GM19240 (cell line): ENCODE measurements at regions not wholly inside any gene's neighbourhood (a gene's known extent, or its start where the extent isn't known, plus 50 kb on each side); places are given as distances from the start of the nearest gene placed in this dataset.
"Not testable (repeated sequence)": the region's sequence is repeated elsewhere in the genome, so short reads cannot be mapped to it uniquely, and the experiment has no call there.

ENCODE experiments used
- DNase-seq: peaks from one replicate; pipeline ENCODE4 v3.0.0; 2011; ENCODE audit warnings: low spot score; ENCODE audit not compliant: insufficient read length

DNA sequence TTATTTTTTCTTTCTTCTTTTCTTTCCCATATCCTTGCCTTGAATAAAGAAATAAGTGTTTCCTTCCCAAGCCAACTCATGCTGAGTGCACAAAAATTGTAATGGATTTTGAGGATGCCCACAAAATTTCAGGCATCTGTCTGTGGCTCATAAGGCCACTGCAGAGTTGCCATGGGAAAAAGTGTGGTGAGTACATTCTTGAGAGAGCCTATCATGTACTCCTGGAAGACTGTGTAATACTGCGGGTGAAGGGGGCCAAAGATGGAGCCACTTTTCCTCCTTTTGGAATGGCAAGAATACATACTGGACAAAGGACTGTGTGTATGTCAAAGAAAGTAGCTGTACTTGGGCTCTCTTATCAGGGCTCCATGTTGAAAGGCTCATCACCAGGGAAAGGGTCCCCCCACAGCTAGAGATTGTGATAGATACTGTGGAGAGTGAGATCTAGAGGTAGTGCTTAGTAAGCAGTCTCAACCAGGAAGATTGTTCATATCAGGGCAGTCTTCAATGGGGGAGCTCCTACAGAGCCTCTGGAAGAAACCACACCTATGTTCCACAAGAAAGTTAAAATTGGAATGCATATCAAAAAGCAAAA, 341.6 kb upstream of the KCND2 start:
- no peak for DNase-seq

DNA sequence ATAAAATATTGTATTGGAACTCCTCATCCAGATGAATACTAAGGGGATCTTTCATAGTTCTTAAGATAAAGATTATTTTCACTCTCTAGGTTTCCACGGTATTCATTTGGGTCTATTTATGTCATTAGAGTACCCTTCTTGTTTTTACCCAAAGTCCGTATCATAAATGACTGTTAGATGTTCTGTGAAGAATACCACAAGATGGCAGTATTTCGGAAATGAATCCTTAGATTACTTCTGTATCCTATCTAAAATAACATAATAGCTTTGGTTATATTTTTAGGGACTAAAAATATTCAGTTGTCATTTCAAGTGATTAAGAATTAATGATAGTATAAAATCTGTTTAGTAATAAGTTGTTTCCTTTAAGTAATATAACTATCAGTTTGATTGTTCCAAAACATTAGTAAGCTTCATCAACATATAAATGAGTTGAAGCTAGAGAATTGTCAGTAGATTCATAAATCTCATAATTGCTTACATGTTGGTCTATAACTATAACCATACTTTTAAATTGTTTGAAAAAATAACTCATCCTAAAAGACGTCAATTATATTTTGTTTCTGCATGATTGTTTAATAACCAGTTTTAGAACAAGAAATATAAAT, 337.5 kb upstream of the KCND2 start:
- no peak for DNase-seq

DNA sequence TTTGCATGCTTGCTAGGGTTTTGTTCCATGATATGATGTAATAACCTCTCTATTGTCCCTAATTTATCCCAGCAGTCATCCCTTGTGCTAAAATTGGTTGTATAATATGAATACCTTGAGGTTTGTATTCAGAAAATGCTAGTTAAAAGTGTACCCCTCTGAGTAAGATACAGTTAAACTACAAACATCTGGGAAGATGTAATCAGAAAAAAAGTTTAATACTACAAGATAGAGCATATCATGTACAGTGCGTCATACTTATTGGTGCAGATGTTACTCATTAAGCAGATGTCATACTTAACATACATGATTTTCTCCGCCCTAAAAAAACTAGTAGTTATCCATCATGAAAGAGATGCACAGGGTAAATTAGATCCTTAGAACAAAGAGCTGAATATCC, 336.1 kb upstream of the KCND2 start:
- DNase-seq, result no peak

DNA sequence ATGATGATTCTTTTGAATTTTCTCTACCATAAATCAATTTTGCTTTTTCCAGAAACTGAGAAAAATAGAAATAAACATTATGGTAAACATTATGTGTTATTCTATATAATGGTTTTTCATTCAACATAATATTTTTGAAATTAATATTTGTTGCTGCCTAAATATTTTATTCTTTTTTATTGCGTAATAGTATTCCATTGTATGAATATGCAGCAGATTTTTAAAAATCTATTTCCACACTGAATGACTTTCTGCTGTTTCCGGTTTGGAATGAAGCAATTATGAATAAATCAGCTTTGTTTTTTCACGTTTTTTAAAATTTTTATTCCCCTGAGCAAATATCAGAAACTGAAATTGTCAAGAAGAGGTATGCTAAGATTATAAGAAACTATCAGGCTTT, 335.2 kb upstream of the KCND2 start:
- DNase-seq, result no peak

DNA sequence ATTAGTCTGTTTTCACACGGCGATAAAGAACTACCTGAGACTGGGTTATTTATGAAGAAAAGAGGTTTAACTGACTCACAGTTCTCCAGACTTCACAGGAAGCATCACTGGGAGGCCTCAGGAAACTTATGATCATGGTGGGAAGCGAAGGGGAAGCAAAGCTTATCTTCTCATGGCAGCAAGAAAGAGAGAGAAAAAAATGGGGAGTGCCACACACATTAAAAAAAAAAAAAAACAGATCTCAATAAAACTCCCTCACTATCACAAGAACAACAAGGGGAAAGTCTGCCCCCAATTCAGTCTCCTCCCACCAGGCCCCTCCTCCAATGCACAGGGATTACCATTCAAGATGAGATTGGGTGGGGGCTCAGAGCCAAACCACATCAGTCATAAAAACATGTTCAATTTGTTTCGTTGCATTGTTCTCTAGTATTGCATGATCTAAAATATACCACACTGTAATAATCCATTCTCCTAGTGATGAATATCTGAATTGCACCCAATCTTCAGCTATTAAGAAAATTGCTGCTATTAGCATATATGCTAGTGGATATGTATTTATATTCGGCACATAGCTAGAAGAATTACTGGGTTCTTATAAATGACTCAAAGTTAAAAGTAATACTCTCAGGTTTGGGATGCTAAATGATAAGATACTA, 328.9 kb upstream of the KCND2 start:
- no peak for DNase-seq

DNA sequence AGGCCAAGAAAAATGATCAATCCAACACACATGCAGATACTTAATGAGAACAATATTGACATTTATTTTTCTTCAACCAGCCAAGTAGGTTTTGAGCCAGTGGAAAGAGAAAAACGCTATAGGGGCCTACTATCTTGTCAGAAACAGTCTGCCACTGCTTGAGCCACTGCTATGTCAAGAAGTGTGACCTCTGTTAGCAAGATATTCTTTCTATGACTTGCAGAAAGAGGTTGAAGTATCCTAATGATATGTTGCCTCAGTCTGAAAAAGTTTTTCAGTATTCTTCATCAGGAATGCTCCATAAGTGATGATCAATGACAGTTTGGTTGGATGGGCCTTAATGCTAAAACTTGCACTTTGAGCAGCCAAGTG, 328.4 kb upstream of the KCND2 start:
- no peak for DNase-seq

DNA sequence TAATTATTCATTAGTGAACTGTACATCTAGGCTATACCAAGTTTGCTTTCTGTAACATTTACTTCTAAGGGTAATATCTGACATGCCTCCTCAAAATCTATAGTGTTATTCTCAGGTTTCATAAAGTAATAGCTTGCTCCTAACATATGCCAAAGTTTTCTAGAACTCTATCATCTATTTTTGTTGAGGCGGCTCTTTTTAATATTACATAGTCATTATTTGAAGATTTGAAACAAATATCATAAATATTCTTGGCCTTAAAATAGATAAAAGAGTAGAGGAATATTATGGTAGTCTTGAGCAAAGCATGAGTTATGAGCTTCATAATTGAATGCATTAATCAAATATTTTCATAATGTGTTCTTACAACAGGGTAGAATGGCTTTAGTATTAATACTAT, 327.2 kb upstream of the KCND2 start:
- DNase-seq, result no peak

DNA sequence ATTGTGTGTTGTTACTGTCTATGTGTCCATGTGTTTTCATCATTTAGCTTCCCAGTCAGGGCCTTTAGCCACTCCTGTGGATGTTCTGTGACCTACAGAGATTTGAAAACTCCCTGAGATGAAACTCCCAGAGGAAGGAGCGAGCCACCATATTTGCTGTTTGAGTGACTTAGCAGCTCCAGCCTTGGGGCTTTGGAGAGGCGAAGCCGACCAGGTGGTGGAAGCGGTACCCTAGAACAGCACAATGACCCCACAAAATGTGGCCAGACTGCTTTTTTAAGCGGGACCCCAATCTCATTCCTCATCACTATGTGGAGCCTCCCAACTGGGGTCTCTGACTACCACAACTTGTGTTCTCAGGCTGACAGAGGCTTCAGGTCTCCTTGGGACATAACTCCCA, 323.9 kb upstream of the KCND2 start:
- DNase-seq, result no peak

DNA sequence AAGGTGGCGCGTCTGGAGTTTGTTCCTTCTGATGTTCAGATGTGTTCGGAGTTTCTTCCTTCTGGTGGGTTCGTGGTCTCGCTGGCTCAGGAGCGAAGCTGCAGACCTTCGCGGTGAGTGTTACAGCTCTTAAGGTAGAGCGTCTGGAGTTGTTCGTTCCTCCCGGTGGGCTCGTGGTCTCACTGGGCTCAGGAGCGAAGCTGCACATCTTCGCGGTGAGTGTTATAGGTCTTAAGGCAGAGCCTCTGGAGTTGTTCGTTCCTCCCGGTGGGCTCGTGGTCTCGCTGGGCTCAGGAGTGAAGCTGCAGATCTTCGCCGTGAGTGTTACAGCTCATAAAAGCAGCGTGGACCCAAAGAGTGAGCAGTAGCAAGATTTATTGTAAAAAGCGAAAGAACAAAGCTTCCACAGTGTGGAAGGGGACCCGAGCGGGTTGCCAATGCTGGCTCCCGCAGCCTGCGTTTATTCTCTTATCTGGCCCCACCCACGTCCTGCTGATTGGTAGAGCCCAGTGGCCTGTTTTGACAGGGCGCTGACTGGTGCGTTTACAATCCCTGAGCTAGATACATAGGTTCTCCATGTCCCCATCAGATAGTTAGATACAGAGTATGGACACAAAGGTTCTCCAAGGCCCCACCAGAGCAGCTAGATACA, 322.5 kb upstream of the KCND2 start:
- not testable (repeated sequence) for DNase-seq

DNA sequence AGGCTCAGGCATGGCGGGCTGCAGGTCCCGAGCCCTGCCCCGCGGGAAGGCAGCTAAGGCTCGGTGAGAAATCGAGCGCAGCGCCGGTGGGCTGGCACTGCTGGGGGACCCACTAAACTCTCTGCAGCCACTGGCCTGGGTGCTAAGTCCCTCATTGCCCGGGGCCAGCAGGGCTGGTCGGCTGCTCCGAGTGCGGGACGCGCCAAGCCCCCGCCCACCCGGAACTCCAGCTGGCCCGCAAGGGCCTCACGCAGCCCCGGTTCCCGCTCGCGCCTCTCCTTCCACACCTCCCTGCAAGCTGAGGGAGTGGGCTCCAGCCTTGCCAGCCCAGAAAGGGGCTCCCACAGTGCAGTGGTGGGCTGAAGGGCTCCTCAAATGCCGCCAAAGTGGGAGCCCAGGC, 321.4 kb upstream of the KCND2 start:
- DNase-seq, result not testable (repeated sequence)

DNA sequence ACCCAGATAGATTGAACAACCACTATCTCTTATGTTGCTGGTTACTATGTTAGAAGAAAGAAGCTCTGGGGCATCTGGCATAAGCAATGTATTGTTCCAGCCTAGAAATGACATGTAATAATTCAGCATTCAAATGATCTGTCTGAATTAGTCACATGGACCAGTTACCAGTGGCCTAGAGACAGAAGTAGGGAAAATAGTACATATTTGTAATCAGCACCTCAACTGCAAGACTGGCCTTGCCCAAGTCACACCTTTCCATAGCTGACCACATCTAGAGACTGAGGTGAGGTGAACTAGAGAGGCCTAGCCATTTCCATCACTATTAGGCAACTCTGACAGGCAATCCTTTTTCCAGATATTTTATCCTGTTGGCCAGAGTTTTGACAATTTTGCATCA, 315.6 kb upstream of the KCND2 start:
- no peak for DNase-seq

DNA sequence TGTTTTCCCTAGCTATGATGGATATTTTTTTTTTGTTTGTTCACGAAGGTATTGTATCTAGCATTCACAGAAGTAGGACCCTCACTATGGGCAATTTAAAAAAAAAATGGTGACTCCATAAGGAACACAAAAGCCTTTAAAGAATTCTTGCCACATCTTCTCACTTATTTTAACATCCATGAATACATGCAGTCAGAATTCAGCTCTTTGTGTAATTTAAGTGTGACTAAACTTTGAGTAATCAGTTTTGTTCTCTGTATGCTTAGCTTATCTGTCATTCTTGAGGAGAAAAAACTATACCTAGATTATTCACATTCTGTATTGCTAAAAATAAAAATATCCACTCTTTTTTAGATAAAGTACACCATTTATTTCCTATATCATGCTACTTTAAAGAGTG, 313.2 kb upstream of the KCND2 start:
- no peak for DNase-seq

DNA sequence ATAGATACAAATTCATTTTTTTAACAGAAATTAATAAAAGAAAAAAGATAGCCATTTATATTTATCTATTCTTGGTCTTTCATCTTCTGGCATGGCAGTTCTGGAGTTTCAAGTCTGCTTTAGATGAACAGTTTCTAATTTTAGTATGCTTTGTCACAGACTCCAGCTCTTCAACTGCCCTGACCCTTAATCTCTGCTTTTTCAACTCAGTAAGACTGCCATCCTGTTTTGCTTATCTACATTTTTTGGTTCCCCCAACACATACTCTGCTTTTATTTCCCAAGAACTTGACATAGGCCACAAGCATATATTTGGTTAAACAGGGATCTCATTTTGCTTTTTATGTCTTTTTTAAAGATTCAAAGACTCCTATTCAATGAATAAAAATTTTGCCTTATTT, 309.3 kb upstream of the KCND2 start:
- DNase-seq, result no peak

DNA sequence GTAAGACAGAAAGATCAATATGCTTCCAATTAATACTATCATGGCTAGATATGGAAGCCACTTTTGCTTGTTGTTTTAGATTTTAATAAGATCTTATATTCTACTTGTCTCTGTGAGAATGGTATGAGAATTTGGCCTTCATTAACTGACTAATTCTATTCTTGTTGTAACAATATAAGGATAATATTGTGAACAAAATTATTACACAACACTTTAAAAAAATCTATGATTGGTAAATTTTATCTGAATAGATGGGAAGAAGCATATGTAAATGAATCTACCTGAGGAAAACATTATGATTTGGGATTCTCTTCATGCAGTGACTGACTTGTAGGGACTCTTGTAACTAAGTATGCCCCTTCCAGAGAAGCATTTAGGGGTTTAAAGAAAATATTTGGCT, 308.9 kb upstream of the KCND2 start:
- DNase-seq, result no peak

DNA sequence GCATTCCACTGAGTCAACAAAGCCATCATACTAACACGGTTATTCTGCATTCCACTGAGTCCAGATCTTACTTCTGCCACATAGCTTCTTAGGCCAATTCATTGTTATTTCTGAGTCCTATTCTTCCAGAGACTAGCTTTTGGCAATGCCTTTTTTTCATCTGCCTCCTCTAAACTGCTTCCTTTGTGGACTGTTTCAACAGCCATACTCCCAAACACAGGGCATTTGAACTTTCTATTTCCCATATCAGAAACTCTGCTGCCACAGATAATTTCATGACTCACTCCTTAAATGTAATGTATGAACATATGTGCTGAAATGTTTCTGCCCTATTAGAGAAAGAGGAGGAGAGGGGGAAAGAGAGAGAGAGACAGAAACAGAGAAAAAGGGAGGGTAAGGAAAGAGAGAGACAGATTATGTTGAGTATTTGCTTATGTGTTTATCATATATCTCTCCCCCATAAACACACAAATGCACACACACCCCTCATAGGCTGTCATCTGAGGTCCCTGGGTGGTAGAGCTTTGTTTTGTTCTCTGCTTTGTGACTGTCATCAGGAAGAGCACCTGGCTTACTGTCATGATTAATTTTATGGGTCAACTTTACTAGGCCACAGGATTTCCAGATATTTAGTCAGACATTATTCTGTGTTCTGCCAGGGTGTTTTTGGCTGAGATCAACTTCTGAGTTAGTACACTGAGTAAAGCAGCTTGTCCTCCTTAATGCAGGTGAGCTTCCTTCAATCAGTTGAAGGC, 308.0 kb upstream of the KCND2 start:
- DNase-seq, result no peak

DNA sequence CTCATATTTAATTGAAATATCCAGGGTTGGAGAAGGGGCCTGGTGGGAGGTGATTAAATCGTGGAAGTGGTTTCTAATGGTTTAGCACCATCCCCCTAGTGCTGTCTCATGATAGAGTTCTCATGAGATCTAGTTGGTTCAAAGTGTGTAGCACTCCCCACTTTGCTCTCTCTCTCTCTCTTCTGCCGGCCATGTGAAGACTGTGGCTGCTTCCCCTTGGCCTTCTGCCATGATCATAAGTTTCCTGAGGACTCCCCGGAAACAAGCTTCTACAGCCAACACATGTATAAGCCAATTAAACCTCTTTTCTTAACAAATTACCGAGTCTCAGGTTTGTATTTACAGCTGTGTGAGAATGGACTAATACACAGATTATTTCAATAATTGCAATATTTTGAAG, 305.8 kb upstream of the KCND2 start:
- DNase-seq, result no peak

DNA sequence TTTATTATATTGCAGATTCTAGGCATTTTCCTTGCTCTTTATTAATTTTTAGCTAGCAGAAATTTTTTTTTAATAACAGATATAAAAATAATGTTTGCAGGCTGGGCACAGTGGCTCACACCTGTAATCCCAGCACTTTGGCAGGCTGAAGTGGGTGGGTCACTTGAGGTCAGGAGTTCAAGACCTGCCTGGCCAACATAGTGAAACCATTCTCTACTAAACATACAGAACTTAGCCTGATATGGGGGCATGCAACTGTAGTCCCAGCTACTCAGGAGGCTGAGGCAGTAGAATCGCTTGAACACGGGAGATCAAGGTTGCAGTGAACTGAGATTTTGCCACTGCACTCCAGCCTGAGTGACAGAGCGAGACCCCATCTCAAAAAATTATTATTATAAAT, 304.6 kb upstream of the KCND2 start:
- DNase-seq, result not testable (repeated sequence)

DNA sequence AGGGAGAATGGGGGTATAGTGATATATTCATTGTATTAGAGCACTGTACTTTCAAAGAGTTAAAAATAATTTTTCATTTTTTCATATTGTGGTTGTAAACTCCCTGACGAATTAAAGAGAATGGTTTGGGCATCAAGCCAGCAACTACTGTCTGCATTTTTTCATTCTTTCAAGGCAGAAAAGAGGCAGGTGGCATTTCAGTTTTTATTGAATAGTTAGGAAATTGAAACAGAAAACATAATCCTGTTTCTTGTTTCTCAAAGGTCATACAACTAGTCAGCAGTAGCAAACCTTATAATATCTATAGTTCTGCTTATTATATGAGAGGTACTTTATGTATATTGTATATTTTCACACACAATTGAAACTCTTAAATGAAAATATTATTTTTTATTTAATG, 303.9 kb upstream of the KCND2 start:
- DNase-seq, result no peak

DNA sequence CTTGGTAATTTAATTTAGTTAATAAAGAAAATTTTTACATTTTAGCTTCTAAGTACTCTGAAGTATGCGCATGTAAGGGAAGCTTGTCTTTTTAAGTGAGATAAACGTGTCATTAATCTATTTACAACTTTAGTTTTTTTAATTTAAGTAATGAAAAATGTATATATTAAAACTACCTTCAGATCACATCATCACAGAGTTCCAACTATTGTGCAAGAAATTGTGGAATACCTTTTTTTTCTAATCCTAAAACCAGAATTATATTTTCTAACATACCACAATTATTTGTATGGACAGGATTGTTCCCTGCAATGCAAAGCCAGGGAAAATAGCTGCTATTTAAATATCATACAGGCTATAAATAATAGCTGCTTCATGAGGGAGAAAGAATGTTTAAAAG, 303.2 kb upstream of the KCND2 start:
- DNase-seq, result no peak

DNA sequence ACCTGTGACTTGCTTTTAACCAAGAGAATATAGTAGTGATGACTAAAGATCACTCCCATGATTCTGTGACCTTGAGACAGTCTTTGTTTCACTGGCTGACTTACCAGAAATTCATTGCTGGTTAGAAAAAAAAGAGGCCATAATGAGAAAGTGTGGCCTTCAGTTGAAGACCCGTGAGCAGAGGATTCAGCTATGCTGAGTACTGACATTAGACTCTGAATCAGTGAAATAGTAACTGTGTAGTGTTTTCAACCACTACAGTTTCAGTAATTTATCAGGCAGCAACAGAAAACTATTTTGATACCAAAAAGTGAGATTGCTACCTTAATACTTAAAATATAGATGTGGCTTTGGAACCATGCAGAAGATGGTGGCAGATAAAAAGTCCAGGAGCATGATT, 298.0 kb upstream of the KCND2 start:
- no peak for DNase-seq

DNA sequence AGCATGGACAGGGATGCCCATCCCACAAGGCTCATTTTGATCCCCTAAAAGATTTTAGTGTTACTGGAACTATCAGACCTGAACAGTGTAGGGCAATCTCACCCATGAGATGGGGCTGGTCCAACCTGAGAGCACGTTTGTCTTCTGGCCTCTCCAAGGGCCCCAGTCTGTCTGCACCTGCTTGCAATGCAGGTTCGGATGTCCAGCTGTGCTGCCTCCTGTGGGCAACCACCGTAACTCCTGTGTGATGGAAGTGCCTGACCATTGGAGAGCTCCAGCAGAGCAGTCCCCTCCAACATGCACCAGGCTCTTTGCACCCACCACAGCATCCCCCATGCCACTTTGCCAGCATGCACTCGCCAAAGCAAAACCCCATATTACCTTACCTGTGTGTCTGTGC, 290.1 kb upstream of the KCND2 start:
- no peak for DNase-seq

DNA sequence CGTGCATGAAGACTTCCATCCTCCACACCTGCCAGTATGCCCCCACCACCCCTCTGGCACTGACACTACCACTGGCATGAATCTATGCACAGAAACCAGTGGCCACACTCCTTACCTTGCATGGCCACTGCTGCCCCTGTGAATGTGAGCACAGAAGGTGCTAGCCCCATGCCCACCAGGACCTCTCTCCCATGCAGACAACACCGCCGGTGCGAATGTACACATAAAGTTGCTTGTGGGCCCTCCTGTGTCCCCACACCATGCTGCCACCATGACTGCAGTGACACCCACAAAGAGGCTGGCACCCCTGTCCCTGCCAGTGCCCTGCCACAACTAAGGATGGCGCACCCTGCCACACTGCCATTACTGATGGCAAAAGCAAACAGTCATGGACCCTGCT, 289.5 kb upstream of the KCND2 start:
- DNase-seq, result no peak
